HG03520 (cell line): ENCODE measurements at regions not wholly inside any gene's neighbourhood (a gene's known extent, or its start where the extent isn't known, plus 50 kb on each side); places are given as distances from the start of the nearest gene placed in this dataset.

ENCODE experiments used
- ATAC-seq: cut with Tn5 transposase; IDR thresholded peaks from one replicate; pipeline ENCODE4 v1.9.1; 2021; ENCODE audit warnings: mild to moderate bottlenecking, moderate library complexity; ENCODE audit not compliant: unreplicated experiment

DNA sequence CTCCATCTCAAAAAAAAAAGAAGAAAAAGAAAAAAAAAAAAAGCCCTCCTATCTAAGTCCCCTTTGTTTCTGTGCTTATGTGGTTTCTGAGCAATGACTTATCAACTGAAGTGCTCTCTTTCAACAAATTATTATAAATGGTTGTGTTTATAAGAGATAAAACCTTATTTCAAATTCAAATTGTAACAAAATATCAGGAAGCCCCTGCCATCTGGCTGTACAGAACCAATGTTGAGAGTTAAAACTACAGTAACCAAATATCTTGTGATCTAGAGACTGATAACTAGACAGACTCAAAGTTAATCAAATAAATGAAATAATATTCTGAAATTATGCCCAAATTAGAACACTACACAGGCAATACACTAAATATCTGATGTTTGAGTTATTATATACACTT, 143.0 kb upstream of the CPNE8 start:
- no peak for ATAC-seq

DNA sequence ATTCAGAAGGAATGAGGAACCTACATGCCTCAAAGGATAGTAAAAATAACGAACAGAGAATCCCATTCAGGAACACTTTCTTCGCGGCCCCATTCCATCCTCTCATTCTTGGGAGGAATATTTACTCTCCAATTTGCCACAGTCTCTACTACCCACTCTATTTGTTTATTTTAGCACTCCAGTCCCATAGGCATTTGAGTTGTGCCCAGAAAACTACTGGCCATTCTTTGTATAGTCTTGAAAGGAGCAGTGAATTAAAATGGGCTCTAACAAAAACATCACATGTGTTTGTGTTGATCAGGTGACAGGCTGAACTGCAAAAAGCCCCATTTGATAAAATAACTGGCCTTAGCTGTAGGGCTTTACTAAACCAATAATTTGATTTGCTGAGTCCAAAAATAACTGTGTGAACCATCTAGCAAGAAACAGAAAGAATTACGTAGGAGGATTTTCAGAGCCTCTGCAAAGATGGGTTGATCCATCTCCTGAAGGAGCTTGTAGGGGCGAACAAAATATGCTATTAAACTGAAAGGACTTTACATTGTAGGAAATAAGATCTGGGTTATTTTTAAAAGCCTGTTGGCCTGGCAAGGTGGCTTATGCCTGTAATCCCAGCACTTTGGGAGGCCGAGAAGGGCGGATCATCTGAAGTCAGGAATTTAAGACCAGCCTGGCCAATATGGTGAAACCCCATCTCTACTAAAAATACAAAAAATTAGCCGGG, 142.3 kb upstream of the CPNE8 start:
- no peak for ATAC-seq

GRCh38 chr12:39044754-39045153, 139.4 kb upstream of the CPNE8 start:
- no peak for ATAC-seq

- no peak for ATAC-seq
These were observed 138.0 kb upstream of the CPNE8 start for GRCh38 chr12:39043424-39043822.

- ATAC-seq: no peak
These were observed 134.9 kb upstream of the CPNE8 start for GRCh38 chr12:39040275-39040674.

GRCh38 chr12:39037115-39037514, 131.7 kb upstream of the CPNE8 start:
- no peak for ATAC-seq

GRCh38 chr12:39036105-39036504, 130.7 kb upstream of the CPNE8 start:
- no peak for ATAC-seq

DNA sequence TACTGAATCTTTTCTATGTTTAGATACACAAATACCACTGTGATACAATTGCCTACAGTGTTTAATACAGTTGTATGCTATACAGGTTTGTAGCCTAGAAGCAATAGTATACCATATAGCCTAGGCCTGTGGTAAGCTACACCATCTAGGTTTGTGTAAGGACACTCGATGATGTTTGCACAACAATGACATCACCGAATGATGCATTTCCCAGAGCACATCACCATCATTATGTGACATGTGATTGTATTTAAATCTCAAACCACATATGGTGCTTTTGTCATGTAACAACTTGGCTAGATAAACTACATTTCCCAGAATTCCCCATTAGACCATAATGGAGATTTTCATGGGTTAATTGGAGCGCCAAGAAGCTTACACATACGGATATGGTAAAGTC, 128.4 kb upstream of the CPNE8 start:
- no peak for ATAC-seq

DNA sequence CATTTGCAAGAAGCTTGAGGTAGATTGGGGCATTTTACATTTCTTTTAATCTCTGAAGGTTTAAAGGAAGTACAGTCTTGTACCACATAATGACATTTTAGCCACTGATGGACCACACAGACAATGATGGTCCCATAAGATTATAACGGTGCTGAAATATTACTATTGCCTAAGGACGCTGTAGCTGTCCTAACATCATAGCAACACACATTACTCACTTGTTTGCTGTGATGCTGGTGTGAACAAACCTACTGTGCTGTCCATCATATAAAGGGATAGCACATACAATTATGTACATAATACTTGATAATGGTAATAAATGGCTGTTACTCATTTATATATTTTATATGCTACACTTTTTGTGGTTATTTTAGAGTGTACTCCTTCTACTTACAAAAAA, 127.1 kb upstream of the CPNE8 start:
- ATAC-seq: no peak

DNA sequence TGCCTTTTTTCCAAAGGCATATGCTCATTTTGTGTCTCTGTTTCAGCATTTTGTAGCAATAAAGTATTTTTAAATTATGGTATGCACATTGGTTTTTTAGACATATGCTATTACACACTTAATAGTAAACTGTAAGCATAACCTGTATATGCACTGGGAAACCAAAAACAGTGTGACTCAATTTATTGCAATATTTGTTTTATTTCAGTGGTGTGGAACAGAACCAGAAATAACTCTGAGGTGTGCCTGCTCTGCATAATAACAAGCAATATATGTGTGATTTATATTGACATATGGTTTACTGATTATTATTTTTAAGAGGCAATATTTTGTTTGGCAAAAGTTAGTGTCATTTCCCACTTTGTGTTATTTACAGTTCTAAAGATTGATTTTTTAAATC, 126.6 kb upstream of the CPNE8 start:
- ATAC-seq: no peak

DNA sequence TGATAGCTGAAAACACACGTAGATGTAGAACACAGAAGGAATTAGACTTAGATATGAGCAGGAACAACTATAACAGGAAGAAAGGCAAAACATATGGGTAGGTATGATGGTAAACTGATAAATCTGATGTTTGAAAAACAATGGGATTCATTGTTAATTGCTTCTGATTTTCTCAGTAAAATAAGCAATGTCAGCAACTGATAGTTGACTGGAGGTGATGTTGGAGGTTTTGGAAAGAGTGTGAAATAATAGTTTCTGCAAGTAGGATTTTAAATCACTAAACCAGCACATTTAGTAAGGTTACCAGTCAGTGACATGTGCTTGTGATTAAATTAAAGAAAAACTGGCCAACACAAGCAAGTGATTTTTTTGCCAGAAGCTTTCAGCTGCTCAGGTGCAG, 123.0 kb upstream of the CPNE8 start:
- no peak for ATAC-seq

DNA sequence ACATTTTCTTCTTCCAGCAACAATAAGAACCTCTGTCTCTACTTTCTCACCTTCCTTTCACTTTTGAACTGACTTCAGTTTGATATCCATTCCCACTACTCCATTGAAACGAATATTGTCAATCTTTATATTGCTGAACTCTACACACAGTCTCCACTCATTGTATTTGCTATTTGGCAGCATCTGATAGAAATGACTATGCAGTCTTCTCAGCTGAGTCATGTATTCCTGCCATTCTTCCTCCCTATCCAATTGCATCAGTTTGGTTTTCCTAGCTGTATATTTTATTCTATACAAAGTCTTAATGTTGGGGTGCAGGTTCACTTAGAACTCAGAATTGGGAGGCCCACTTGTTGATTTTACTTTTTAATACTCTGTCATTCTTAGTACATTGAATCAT, 107.5 kb upstream of the CPNE8 start:
- ATAC-seq: no peak

DNA sequence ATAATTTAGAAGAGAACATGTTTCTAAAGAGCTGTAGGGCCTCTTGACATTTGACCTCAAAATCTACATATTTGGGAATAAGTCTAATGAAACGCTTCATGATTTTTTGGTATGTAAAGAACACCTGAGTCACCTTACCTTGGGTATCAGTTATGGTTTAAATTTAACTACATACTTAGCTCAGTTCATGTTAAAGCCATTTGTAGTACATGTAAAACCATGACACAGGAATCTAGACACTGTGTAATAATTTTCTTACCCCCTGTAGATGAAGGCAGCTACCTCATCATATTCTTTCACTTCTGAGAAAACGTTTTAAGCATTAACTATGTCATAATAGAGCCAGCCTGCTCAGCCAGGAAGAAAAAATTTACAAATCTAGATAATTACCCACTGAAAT, 105.8 kb upstream of the CPNE8 start:
- ATAC-seq: no peak

DNA sequence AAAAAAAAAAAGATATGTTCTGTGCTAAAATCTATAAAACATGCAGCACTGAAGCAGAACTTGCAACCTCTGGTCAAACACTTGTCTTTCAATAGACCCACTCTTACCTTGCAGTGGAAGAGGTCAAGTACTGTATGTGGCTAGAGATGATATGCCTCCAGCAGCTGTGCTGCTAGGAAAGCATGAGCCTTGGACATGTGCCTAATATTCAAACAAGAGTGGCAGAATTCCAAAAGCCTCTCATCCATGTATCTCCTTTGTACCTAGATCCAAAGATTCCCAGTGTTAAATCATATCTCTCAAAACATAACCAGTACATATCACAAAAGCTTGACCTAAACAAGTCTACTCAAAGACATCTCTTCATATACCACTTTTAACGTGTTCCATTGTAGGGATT, 105.0 kb upstream of the CPNE8 start:
- ATAC-seq: no peak

DNA sequence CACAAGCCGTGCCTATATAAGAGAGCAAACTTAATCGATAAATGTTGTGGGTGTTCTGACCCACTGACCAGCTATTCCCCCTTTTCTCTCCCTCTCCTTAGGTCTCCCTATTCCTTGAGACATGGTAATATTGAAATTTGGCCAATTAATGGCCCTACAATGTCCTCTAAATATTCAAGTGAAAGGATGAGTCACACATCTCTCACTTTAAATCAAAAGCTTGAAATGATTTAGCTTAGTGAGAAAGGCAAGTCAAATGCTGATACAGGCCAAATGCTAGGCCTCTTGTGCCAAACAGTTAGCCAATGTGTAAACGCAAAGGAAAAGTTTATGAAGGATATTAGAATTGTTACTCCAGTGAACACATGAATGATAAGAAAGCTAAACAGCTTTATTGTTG, 102.2 kb upstream of the CPNE8 start:
- ATAC-seq: no peak

GRCh38 chr12:39006286-39006685, 100.9 kb upstream of the CPNE8 start:
- ATAC-seq: no peak

- no peak for ATAC-seq
These were observed 100.3 kb upstream of the CPNE8 start for GRCh38 chr12:39005671-39006070.

DNA sequence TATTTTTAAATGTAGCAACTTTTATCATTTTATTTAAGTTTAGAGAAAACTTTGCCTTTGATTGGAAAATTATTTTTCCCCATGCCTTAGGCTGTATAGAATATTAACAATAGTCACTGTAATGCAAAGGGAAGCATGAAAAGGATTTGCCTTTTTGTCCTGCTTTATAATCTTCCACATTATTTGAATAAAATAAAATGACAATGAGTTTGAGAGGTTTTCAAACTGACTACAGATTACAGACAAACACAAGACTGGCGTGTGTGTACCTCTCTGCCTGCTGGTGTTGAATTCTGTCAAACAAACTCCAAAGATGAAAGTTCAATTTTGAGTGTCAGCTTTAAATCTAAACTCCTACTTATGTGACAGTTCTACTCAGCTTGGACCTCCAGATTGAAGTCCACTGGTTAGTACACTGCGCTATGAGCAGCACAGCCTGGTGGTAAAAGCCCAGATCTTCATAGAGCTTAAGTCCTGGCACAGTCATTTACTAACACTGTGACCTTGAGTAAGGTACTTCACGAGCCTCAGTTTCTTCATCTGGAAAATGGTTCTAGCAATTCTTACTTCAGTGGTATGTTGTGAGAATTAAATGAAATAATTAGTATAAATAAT, 98.3 kb upstream of the CPNE8 start:
- no peak for ATAC-seq

- no peak for ATAC-seq
These were observed 95.0 kb upstream of the CPNE8 start for GRCh38 chr12:39000370-39000769.

DNA sequence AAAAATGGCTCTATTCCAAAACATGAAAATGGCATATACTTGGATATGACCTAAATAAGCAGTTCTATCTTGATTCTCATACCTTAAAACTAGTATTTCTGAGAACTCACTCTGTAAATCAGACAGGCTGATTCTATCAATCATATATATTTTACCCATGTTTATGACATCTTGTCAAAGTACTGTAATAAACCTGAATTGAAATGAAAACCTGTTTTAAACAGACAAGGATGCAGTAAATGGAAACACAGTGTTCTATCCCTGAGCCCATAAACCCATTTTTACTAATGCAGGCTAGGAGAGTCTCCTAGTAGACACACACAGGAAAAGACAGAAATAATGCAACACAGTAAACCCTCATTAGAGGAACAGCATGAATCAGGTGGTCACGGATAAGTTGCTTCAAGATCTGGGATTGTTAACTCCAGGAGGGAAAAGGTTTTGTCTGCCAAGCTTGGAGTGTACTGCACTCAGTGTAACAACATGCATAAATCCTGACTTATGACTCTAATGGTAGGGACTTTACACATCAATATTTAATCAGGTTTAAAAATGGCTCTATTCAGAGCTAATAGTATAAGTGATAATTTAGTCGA, 93.6 kb upstream of the CPNE8 start:
- ATAC-seq: no peak

- ATAC-seq: no peak
These were observed 89.9 kb upstream of the CPNE8 start for GRCh38 chr12:38995249-38995648.

GRCh38 chr12:38985961-38986360, 80.6 kb upstream of the CPNE8 start:
- ATAC-seq: no peak

- ATAC-seq: no peak
These were observed 79.0 kb upstream of the CPNE8 start for GRCh38 chr12:38984388-38984787.
